Kasumi-1 (cell line): ENCODE measurements at regions not wholly inside any gene's neighbourhood (a gene's known extent, or its start where the extent isn't known, plus 50 kb on each side); places are given as distances from the start of the nearest gene placed in this dataset.

Source experiments
- DNase-seq, 2 experiments: peaks; one replicate each; lab custom pipeline; 2025; lab: John Stamatoyannopoulos, UW

DNA sequence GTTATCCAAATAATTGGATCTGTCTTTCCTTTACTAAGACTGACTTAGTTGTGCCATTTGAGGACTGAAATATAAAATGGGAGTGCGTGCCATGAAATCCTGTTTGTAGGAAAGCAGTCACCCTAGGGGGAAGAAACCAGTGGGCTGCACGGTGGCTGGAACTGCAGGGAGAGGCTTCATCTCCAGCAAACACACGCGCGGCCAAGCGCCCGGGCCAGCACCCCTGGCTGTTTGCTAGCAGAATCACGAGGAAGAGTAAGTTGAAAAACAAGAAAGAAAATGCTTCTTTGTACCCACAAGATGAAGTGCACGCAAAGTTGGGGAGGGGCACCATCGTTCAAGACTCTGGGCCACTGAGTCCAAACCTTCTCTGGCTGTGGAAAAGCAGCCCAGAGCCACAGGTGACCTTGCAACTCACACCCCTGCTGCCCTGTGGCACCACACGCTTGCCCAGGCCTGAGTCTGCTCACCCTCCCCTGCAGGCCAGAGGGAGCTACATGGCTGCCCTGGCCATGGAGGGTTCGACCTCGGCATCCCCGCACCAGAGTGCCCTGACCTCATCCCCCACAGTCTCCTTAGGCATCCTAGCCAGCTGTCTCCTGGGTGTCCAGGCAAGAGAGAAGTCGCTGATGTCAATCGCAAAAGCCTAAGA lies 55.2 kb downstream of the IRX2 start:
- DNase-seq: no peak

DNA sequence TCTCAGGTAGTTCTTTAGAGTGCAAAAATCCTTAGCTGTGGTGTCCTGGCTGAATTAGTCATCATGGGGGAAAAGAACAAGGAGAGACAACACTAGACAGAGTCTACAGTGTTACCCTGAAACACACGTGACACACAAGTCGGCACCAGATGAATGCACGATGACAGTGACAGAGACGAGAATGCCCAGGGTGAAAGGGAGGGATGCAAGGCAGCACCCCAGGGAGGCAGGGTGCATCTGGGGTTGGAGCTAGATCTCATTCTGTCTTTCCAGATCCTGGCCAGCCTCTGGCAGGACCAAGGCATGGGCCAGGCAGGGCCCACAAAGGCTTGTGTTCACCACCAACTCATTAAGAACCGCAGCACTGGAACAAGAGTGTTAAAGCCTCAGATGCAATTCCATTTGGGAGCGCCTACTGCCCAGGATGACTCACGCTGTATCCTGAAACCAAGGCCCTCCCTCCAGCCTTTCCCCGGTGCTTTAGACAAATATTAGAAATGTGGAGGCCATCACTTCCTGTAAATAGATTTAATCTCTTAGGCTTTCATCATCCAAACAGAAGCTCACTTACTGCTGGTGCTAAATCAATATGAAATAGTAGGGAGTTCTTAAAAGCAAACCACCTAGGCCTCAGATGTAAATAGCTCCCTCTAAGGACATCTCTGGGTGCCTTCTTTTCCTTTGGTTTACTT lies 56.1 kb downstream of the IRX2 start:
- DNase-seq: no peak

DNA sequence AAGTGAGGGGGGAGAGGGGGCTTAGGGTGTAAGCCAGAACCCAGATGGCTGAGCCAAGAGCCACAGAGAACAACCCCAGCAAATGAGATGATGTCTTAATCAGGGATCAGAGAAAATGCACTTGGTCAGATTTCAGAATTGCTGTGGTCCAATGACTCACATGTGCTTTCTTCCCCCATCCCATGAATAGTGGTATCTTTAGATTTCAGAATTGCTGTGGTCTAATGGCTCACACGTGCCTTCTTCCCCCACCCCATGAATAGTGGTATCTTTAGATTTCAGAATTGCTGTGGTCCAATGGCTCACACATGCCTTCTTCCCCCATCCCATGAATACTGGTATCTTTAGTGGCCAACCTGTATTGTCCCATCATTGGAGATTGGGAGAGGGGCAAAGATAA lies 59.9 kb downstream of the IRX2 start:
- no peak for DNase-seq

DNA sequence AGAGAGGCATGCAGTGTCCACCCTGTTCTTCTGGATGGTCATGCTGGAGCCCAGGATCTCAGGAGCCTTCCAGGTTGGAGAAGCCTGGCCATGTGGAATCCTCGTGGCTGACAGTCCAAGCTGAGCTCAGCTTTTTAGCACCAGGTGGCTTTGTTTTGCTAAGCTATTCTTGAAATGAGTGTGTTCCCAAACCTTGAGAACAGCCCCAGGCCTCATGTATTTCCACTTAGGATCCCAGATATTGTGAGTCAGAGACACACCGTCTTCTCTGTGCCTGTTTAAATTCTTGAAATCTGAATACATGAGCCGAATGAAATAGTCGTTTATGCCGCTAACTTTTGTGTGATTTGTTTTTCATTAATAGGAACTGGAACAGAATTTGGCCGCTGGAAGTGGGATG lies 61.2 kb downstream of the IRX2 start:
- DNase-seq: no peak

DNA sequence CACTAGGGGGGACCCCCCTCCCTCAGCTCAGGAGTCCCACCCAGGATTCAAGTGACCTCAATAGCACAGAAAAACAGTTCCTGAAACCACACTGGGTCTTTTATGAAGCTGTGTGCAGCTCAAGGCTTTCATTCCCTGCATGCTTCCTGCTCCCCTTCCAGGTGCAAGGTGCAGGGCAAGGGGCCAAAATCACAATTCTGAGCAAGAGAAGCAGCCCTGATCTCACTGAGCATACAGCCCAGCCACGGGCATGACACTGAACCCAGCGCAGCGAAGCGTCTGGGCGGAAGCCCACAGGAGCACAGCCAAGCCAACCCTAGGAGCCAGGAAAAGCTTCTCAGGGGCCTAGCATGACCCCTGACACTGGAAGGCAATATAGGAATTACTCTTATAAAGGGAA lies 62.9 kb downstream of the IRX2 start:
- no peak for DNase-seq

DNA sequence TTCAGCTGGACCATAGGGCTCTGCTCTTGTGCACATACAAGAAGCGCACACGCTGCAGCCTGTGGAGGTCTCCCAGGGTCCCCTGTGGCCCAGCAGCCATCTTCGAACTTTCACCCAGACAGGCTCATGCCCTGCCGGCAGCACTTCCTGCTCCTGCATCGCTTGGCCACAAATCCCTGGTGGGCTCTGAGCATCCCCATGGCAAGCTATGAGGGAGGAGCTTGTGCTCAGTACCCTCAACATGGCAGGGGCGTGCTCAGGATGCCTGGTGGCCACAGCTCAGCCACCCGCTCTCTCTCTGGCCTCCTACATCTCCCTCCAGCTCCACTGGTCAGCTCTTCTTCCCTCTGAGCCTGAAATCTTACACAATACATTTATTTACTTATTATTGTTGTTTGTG lies 63.7 kb downstream of the IRX2 start:
- no peak for DNase-seq

DNA sequence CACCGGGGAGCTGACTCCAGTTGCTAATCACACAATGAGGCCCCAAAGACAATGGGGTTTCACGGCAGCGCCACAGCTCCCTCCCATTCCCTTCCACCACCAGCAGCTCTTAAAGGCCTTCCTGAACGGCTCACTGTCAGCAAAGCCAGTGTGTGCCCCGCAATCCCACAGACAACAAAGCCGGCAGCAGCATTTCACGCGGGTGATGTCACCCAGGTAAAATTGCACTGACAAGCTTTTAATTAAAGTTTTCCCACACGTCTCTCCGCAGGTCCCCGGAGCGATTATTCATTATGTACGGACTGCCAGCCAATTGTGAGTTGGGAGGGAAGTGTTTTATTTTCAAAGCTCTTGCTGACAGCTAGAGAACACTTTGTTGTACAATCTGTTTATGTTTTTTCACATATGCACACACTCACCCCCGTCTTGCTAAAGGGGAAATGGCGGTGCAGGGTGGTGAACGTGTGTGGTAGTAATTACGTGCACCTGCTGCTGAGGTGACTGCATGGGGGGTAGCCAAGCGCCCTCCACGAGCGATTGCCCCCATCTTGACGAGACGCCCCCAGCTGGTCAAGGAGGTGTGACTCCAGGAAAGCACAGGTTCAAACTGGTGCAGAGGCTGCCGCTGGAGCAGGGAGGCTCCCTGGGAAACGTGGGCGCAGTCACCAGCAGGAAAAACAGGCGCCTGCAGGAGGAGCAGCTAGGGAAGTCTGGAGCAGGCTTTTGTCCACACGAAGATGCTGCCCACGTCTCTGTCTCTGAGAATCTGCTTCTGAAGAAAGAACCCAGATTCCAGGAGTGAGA lies 65.0 kb downstream of the IRX2 start:
- DNase-seq: no peak

DNA sequence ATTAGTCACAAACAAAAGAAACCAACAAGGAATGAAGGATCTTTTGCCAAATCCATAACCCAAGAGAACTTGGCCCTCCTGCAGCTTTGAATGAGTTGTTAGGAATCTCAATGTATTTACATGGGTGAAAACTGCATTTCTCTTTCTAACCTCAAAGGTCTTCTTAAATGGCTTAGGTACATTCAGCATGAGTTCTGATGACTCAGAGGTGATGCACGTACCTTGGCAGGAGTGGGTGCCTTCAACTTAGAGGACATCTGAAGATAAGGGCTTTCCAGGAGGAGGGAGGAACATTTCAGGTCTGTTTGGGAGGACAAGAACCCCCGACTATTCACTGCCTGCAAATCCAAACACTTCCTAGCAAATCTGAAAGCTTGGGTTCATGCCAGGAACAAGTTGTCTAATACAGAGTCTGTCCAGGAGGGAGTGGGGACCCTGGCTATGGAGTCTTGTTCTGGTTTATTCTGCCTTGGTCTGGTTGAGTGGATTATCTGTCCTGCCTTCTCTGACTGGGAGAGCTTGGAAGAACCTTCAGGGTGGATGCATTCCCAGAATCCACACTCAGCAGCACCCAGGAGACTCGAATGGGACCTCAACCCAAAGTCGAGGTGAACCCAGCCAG lies 65.7 kb downstream of the IRX2 start:
- DNase-seq: no peak

DNA sequence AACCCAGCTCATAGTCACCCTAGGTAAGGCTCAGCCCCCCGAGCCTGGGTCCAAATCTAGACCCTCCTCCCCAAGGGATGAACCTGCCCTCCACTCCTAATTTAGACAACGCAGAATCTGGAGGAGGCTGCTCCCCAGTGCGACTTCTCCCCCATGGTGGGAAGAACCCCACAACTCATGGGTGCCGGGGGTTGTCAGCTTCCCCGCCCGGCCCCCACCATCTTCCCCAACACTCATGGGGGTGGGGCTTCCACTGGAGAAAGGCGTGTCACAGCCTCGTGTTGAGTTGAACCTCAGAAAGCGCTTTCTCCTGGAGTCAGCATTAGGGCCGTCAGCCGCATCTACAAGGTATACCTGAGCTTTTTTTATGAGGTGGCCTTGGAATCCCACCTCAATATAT lies 66.9 kb downstream of the IRX2 start:
- no peak for DNase-seq

DNA sequence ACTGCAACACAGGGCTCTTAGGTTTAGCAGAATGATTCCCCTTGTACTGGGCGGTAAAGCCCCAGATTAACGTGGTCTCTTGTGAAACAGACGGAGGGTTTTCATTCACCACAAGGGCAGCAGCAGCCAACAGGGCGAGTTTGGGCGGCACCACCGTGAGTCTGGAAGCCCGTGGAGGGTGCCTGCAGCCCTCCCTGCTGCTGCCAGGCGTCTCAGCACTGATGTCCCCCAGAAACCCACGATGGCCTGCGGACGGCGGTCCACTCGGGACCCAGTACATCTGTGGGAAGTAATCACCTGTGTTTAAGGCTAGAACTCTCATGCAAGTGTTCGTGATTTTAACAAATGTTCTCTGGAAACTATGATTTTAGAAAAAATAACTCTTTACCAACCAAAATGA lies 67.8 kb downstream of the IRX2 start:
- DNase-seq: no peak

DNA sequence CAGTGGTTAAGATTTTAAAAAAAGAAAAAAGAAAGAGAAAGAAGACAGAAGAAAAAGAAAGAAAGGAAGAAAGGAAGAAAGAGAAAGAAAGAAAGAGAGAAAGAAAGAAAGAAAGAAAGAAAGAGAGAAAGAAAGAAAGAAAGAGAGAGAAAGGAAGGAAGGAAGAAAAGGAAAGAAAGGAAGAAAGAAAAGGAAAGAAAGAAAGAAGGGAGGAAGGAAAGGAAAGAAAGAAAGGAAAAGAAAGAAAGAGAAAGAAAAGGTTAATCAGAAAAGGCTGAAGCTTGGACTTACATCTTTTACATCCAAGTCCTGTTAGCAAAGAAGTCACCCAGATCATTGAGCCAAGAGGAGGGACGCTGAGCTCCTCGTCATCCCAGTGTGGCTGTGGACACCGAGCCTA lies 70.0 kb downstream of the IRX2 start:
- no peak for DNase-seq

DNA sequence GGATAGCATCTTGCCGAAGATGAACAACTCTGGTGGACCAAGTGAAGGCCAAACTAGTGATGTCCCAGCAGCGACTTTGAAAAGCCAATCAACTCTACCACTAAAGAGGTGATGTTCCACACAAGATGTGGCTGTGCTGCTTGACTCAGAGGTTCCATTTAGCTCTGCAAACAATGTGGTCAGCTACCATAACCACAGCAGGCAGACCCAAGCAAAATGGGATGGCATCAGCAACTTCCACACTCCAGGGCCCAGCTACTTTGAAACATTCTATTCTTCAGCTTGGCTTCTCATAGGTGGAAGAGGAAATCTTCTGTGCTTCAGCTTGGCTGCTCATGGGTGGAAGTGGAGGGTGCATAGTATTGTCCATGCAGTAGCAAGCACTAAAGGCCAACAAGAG lies 70.5 kb downstream of the IRX2 start:
- no peak for DNase-seq

DNA sequence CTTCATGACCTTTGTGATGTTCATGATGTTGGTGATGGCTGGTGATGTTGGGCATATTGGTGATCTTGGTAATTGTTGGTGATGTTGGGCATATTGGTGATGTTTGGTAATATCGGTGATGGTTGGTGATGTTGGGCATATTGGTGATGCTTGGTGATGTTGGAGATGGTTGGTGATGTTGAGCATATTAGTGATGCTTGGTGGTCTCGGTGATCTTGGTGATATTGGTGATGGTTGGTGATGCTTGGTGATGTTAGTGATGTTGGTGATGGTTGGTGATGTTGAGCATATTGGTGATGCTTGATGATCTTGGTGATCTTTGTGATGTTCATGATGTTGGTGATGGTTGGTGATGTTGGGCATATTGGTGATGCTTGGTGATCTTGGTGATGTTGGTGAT lies 73.8 kb downstream of the IRX2 start:
- no peak for DNase-seq

DNA sequence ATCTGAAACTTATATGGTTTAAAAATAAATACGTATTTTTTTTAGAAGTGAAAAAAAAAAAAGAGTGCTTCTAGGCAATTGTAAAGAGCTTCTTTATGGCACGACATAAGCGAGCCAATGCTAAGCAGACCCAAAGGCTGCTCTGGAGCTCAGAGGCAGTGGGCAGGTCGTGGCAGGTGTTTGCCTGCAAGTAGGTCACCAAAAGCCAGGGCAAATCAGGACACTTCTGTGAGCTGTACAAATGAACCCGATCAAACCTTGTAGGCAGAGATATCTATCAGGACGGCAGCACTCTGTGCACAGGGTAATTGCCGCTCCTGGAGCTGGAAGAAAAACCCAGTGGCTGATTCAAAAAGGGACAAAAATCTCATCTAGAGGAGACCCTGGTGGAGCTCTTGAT lies 75.9 kb downstream of the IRX2 start:
- DNase-seq: no peak

DNA sequence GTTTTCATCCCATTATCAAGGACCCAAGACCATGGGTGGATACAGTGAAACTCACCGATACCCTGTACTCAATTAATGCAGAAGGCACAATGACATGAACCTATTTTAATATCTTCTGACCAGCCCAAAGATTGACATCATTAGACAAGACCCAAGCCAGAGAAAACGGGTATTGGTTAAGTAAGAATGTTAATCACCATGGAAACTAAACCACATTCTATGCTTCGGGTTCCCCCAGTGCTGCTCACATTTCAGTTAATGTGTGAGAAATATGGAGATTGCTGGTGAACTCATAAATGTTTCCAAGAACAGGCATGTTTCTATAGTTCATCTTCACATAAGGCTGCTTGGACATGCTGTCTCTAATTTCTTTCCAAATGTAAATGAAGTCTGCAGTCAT lies 77.0 kb downstream of the IRX2 start:
- DNase-seq: no peak

DNA sequence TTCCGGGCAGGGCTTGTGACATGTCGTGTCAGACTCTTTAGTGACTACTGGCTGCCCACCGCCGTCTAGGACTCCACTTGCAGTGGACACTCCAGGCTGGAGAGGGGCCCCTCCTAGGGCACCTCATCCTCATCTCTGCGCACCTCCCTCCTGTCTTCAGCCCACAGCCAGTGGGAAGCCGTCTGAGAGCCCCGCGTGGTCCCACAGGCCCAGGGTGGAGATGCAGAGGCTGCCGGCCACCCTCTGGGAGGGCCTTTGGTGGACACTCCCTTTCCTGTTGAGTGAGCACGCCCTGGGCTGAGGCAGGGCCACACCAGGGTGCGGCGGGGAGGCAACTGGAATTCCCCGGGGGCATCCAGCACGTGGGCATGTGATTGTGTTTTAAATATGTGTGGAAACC lies 80.5 kb downstream of the IRX2 start:
- no peak for DNase-seq

DNA sequence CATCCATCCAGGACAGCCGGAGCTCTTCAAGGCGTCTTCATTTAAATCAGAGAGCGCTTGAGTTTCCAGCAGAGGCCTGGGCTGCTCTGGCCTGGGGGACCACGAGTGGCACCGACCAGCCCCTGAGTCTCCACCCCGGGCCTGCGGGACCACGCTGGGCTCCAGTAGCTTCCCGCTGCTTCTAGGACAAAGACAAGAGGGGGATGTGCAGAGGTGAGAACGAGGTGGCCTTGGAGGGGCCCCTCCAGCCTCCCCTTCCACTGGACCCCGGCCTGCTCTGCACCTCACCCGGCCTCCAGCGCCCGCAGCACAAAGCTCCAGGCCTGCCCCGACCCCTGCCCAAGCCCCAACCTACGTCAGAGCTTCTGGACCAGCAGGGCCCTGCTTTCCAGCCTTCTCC lies 81.6 kb downstream of the IRX2 start:
- DNase-seq: no peak

DNA sequence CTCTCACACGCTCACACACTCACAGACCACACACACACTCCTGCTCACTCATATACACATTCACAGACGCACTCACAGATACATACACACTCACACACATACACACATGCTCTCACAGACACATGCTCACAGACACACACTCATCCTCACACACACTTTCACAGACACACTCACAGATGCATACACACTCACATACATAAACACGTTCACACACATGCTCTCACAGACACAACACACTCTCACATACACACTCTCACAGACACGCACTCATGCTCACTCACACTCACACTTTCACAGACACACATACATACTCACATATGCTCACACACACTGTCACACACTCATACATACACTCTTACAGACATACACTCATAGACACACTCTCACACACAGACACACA lies 82.2 kb downstream of the IRX2 start:
- no peak for DNase-seq

DNA sequence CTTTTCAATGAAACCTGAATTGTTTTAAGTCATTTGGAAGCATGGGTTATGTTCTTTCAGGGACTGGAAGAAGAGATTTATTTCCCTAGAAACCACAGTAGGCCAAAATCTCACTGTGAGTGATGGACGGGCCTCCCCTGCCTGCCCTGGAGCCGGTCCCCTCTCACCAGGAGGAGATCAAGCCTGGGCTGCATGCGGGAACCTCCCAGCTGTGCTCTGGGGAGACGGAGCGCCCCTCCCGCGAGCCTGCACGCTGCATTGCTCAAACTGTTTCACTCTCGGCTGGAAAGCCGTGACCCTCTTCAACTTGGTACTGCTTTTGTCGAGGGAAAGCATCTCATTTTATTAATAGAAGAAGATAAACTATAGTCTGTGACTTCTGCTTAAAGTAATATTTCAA lies 85.4 kb downstream of the IRX2 start:
- no peak for DNase-seq

DNA sequence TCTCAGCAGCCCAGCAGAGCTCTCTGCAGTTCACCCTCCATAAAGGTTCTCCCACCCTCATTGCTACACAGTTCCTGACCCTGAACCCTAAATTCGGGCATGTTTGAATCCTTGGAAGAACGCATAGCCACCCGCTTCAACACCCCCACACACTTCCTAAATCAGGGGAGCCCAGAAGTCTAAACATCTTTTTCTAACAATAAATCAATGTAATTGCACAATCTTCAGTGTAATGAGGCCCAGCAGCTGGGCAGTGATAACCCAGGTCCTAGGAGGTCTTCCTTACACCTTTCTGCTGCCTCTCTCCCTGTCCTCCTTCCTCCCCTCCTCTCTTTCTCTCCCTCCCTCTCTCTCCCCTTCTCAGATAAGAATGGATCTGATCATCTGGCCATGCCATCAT lies 88.0 kb downstream of the IRX2 start:
- DNase-seq: no peak

DNA sequence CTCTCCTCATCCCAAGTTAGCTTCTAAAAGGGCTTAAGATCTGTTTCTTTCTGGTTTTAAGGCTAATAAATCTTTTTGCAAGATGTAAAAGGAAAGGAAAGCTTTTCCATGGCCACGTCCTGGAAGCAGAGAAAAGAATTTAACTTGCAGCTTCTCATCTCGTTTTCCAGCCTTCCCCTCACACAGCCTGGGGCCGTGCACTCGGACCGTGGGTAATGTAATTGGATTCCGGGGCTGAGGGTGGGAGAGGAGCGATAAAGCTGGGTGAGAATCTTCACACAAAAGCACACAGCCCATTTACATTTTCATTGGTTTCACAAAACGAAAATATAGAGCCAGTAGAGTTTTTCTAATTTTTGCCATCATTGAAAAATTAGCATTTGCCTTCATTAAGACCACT lies 91.2 kb downstream of the IRX2 start:
- no peak for DNase-seq

DNA sequence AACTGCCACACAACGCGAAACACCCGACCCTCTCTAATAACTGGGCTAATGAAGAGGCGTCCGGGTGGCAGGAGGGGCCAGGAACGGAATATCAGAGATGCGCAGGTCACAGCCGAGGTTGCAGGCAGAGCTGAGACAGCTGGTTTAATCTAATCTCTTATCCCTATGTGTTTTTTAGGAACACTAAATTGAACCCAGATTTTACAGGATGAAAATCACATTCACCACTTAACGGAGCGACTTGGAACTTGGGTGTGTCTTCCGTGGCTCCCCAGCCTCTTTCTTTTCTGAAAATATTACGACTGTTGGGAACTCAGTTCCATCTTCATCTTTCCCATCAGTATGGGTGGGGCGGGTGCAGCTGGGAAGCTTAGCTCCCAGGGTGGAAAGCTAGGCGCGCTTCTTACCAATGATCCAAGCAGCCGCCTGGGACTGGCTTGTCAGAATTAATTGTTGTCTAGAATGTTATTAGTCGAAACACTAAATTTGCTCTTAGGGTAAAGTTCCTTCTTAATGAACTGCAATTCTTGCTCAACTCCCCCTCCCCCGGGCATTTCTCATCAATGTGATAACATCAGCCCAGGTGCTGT lies 92.5 kb downstream of the IRX2 start:
- DNase-seq: no peak

DNA sequence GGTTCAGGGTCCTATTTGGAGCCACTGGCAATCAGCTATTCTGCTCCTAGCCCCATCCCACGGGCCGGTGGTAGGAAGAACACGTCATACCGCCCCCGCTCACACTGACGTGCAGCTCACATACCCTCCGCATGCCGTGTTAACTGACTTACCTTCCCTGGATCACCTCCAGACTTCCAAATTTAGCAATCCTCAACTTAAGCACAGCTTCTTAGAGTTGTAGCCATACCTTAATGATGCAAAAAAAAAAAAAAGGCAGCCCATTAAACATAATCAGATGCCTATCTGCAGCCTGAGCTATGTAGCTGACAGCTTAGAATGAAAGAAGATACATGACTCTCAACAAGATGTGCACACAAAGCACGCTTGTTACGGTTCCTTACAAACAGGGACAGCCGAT lies 93.0 kb downstream of the IRX2 start:
- no peak for DNase-seq
